Large intestine (tissue), 3 donors: ENCODE measurements at regions not wholly inside any gene's neighbourhood (a gene's known extent, or its start where the extent isn't known, plus 50 kb on each side); places are given as distances from the start of the nearest gene placed in this dataset.

ENCODE experiments used
- DNase-seq, 2 donors: peaks; one replicate each; pipeline versions ENCODE4 v3.0.0 to v3.0.0-alpha.2; 2013
- H3K27ac ChIP-seq: one replicate; pipeline ENCODE4 v1.5.1; 2013; ENCODE audit warnings: low read length
- H3K27me3 ChIP-seq: 2 replicates; pipeline ENCODE4 v1.6.1; 2013; ENCODE audit warnings: low read length; ENCODE audit not compliant: control insufficient read depth, insufficient read depth
- H3K36me3 ChIP-seq: 2 replicates; pipeline ENCODE4 v1.6.1; 2013; ENCODE audit warnings: low read length; ENCODE audit not compliant: control insufficient read depth, insufficient read depth
- H3K4me1 ChIP-seq: one replicate; pipeline ENCODE4 v1.6.1; 2013; ENCODE audit warnings: low read length; ENCODE audit not compliant: control insufficient read depth, insufficient read depth
- H3K4me3 ChIP-seq: one replicate; pipeline ENCODE4 v1.5.1; 2013; ENCODE audit warnings: low read length
- H3K9me3 ChIP-seq: one replicate; pipeline ENCODE4 v1.6.1; 2013; ENCODE audit warnings: mild to moderate bottlenecking, low read depth, low read length, moderate library complexity; ENCODE audit not compliant: control insufficient read depth
- WGBS: methylation state at CpG from one replicate; pipeline ENCODE4 v1.1.5; 2013; ENCODE audit warnings: low lambda C conversion rate; ENCODE audit not compliant: insufficient coverage; 5-methylcytosine and 5-hydroxymethylcytosine counted together

- peaks cover 4% of the 10 kb centered on the region for H3K9me3 ChIP-seq
- no CpG with 5 or more reads among the region's 6 CpGs for WGBS
- H3K36me3 ChIP-seq, result no peaks in the 10 kb centered on the region
- no peak overlapping the region for H3K27ac ChIP-seq
- no peak overlapping the region for H3K4me3 ChIP-seq
- peaks cover 42% of the 10 kb centered on the region for H3K27me3 ChIP-seq
- peaks cover 2% of the 10 kb centered on the region for H3K4me1 ChIP-seq
- DNase-seq, result no peak
Measured at GRCh38 chr20:63098195-63098810, 91.5 kb upstream of the BHLHE23 start.

- no CpG with 5 or more reads among the region's 21 CpGs for WGBS
- Histone ChIP-seq H3K27me3 (peaks cover 38% of the 10 kb centered on the region), H3K4me1 (no peaks in the 10 kb centered on the region), H3K36me3 (no peaks in the 10 kb centered on the region), H3K4me3 (no peak overlapping the region), H3K9me3 (no peaks in the 10 kb centered on the region), H3K27ac (no peak overlapping the region)
- DNase-seq, result no peak
Measured at GRCh38 chr20:63097336-63097831, 90.6 kb upstream of the BHLHE23 start.

- no peak for DNase-seq
- no peak overlapping the region for H3K27ac ChIP-seq
Measured at GRCh38 chr20:63096681-63097335, 90.0 kb upstream of the BHLHE23 start.

DNA sequence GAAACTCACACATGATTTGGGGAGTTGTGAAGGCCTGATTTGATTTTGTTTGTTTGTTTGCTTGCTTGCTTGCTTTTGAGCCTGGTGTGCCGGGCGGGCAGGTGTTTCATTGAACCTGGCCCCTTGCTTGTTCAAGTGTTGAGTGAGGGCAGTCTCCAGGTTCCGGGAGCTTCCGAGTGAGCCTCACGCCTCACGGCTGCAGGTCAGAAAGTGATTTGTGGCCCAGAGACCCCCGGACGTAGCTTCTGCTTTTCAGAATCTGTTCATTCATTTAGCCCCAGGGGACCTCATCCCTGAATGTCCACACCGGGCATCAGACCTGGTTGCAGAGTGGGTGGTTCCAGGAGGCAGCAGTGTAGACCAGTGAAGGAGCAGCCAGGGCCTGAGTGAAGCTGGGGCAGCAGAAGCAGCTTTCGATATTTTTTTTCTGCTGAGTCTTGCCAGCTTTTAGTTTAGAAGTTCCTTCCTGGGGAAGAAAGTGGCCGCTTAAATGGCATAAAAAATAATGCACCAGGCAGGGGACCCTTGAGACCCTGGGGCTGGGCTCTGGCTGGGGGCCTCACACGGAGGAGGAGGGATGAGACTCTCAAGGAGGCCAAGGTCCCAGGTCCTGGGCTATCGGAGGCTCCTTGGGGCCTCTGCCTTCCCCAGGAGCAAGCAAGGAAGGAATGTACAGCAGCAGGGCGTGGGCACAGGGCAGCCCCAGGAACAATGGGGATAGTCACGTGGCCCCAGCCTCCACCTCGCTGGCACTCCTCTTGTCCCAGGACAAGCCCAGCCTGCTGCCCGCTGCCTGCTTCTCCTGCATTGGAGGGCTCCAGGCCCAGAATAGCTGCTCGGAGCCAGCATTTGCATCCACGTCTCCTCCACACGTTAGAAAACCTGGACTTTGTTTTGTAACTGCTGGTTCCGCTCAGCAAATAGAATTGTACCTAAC, 89.2 kb upstream of the BHLHE23 start:
- Histone ChIP-seq H3K9me3 (no peaks in the 10 kb centered on the region), H3K27me3 (peaks cover 27% of the 10 kb centered on the region), H3K36me3 (no peaks in the 10 kb centered on the region), H3K4me1 (no peaks in the 10 kb centered on the region), H3K27ac (no peak overlapping the region), H3K4me3 (no peak overlapping the region)
- no peak for DNase-seq
- WGBS, result no CpG with 5 or more reads among the region's 21 CpGs

More at GRCh38 chr20:63096681-63097335, 90.0 kb upstream of the BHLHE23 start:
- Histone ChIP-seq H3K4me1 (no peaks in the 10 kb centered on the region), H3K4me3 (no peak overlapping the region), H3K36me3 (no peaks in the 10 kb centered on the region), H3K27me3 (peaks cover 33% of the 10 kb centered on the region), H3K9me3 (no peaks in the 10 kb centered on the region)
- WGBS, result no CpG with 5 or more reads among the region's 13 CpGs

- Histone ChIP-seq H3K27me3 (peaks cover 19% of the 10 kb centered on the region), H3K27ac (no peak overlapping the region), H3K4me1 (no peaks in the 10 kb centered on the region), H3K4me3 (no peak overlapping the region), H3K9me3 (no peaks in the 10 kb centered on the region), H3K36me3 (no peaks in the 10 kb centered on the region)
- WGBS, result 40% methylated on average over 1 of the region's 22 CpGs
- DNase-seq, result no peak
Measured at GRCh38 chr20:63094767-63095499, 88.2 kb upstream of the BHLHE23 start.

DNA sequence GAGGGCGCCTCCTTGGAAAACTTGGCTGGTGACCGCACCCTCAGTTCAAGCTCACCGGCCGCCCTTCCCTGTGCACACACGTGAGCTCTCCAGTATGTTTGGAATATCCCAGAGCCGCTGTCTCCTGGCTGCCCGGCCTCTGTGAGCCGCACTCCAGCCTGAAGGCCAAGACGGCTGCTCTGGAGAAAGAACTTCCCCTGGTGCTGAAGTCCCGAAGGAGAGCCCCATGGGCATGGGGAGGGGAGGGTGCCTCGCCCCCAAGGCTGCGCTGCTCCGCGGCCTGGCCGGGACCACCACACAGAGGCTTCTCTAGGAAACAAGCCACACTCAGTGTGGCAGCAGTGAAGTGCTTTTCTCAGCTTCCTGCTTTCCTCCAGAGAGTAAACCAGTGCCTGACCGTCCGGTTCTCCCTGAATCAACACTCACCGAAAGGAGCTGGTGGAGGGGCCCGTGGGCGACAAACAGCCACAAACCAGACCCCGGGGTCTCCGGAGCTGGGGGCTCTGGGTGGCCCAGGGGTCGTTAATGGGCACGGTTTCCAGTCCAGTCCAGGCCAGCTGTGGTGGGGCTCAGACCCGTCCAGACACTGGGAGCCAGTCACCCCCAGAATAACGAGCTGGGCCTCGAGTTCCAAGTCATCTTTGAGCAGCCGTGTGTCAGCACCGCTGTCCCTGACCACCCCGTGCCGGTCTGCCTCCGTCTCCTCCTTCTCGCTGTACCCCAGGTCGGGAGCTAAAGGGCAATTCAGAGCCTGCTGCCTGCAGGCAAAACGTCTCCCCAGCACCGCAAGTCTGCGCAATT, 87.4 kb upstream of the BHLHE23 start:
- no CpG with 5 or more reads among the region's 37 CpGs for WGBS
- no peak overlapping the region for H3K27ac ChIP-seq
- DNase-seq, result no peak
- H3K36me3 ChIP-seq, result no peaks in the 10 kb centered on the region
- no peaks in the 10 kb centered on the region for H3K4me1 ChIP-seq
- no peak overlapping the region for H3K4me3 ChIP-seq
- H3K9me3 ChIP-seq, result no peaks in the 10 kb centered on the region
- peaks cover 11% of the 10 kb centered on the region for H3K27me3 ChIP-seq

DNA sequence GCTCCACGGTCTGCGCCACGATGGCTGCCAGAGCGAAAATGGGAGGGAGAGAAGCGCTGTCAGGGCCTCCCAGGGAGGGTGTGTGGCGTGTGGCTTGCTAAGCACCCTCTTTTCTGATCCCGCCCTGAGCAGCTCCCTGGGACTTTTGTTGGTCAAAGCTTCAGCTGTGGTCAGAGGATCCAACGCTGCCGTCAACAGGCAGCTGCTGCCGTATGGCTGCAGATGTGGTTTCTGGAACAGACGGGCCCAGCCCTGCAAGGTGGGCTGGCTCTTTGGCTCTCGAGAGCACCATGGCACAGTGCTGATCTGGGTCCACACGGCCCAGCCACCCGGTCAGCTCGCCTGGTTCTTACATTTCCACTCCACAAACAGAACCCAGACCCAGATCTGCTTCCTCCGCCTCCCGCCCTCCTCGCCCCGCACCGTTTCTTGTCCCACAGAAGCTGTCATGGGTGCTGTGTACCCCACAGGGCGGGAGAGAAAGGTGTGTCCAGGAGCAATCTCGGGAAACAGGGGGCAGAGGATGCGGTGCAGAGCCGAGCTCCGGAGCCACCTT, 86.0 kb upstream of the BHLHE23 start:
- H3K27me3 ChIP-seq, result peaks cover 10% of the 10 kb centered on the region

DNA sequence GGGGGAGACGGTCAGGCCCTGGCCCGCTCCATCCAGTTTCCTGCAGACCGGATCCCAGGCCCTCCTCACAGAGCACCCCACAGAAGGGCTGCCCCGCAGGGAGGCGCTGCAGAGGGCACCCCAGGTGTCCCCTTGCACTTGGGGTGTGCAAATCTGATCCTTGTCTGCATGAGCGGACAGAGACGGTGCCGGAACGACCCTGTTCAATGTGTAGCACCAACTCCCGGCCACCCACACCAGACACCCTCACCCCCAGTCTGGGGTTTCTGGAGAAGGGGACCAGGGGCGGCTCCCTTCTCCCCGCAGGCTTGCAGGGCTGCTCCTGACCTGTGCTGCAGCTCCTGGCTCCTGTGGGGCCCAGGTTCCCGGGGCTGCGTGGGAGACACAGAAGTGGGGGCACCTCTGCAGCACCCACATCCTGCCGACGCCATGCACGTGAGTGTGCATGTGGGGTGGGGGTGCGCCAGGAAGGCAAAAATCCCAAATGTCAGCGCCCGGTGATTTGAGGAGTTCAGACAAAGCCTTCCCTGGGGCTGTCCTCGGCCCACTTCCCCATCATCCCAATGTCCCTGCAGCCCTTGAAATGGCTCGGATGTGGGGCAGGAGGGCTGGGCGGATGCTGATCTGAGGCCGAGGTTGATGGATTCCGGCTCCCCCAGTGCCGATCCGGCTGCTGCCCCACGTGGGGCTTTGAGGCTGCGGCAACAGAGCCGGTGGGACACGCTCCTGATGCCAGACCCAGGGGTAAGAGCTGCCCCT, 85.3 kb upstream of the BHLHE23 start:
- Histone ChIP-seq H3K36me3 (no peaks in the 10 kb centered on the region), H3K9me3 (no peaks in the 10 kb centered on the region), H3K4me3 (no peak overlapping the region), H3K27me3 (peaks cover 10% of the 10 kb centered on the region), H3K4me1 (no peaks in the 10 kb centered on the region), H3K27ac (no peak overlapping the region)
- WGBS, result no CpG with 5 or more reads among the region's 31 CpGs
- DNase-seq, result no peak

More for the DNA sequence above, 86.0 kb upstream of the BHLHE23 start:
- Histone ChIP-seq H3K4me1 (no peaks in the 10 kb centered on the region), H3K36me3 (no peaks in the 10 kb centered on the region), H3K9me3 (no peaks in the 10 kb centered on the region), H3K27ac (no peak overlapping the region), H3K4me3 (no peak overlapping the region)
- WGBS, result no CpG with 5 or more reads among the region's 25 CpGs
- no peak for DNase-seq
